Loucy (cell line): ENCODE measurements at regions not wholly inside any gene's neighbourhood (a gene's known extent, or its start where the extent isn't known, plus 50 kb on each side); places are given as distances from the start of the nearest gene placed in this dataset.

Experiments used
- CTCF ChIP-seq: fragments of 200-600 bp; sonication (generic); conservative IDR thresholded peaks from 2 replicates; pipeline ENCODE4 v1.5.1; 2014; ENCODE audit warnings: mild to moderate bottlenecking, antibody characterized with exemption, low read length
- EZH2phosphoT487 ChIP-seq: fragments of 200-600 bp; IDR thresholded peaks from 2 replicates; pipeline ENCODE4 v1.6.1; 2018; ENCODE audit warnings: antibody characterized with exemption, mild to moderate bottlenecking, moderate library complexity, borderline replicate concordance

- TF ChIP-seq CTCF: no peak
- no peak for TF ChIP-seq EZH2phosphoT487
These were observed 440.1 kb downstream of the MIAT start for GRCh38 chr22:27097506-27097905.
